T1000 (cell line): ENCODE measurements at regions not wholly inside any gene's neighbourhood (a gene's known extent, or its start where the extent isn't known, plus 50 kb on each side); places are given as distances from the start of the nearest gene placed in this dataset.
"Not testable (repeated sequence)": the region's sequence is repeated elsewhere in the genome, so short reads cannot be mapped to it uniquely, and the experiment has no call there.

Experiments used
- DNase-seq: peaks from one replicate; lab custom pipeline; 2025; ENCODE audit warnings: mixed read lengths; lab: John Stamatoyannopoulos, UW

DNA sequence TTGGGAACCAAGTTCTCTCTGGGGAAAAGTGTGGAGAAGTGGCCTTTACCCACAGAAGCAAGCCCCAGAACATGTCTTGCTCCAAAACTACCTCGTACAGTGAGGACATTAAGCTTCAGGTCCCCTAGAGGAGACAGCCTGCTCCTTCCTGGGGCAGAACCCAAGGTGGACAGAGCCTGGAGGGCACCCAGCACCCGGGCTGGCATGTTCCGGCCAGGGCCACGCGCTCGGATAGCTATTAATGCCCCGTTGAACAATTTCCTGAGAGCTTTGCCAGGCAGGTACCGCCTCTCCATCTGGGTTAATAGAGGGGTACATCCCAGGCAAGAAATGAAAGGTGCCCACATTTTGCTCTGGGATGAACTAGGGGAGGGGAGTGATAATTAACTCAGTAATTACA is 169.0 kb upstream of the GRK3 start:
- no peak for DNase-seq

DNA sequence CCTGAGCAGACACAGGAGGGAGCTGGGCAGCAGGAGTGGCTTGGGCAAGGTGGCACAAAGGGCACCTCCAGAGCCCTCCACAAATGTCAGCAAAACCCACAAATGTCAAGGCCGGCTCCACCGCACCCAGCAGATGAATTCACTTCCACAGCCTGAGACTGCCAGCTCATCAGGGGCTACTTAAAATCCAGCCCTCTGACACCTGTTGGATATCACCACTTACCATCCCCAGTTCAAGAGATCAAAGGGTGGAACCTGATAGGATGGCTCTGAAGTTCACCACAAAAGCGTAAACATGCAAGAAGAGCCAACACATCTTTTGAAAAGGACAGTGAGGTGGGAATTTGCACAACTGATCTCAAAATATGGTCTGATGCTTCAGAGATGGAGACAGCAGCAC is 168.6 kb upstream of the GRK3 start:
- DNase-seq = no peak

DNA sequence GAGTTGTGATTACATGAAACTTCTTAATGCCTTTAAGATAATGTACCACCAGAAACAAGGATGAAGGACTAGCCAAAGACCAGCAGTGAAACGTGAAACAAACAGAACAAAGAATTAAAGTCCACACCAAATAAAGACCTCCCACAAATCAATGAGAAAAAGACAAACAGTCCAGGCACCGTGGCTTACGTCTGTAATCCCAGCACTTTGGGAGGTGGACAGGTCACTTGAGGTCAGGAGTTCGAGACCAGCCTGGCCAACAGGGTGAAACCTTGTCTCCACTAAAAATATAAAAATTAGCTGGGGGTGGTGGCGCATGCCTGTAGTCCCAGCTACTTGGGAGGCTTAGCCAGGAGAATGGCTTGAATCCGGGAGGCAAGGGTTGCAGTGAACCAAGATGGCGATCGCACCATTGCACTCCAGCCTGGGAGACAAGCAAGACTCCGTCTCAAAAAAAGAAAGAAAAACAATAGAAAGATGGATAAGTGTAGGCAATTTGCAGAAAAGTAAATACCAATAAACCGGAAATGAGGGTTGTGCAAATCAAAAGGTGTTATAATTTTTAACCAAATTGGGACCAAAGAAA is 167.8 kb upstream of the GRK3 start:
- DNase-seq = no peak

DNA sequence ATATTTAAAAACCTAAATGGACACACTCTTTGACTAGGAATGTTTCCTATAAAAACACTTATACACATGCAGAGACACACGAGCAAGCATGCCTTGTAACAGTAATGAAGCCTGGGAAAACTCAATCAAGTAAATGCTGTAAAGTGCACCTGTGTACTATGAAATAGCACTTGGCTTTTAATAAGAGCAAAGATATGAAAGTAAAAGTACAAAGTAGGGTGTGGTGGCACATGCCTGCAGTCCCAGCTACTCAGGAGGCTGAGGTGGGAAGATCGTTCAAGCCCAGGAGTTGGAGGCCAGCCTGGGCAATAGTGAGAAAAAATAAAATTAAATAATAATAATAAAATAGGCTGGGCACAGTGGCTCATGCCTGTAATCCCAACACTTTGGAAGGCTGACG is 166.9 kb upstream of the GRK3 start:
- DNase-seq = no peak

GRCh38 chr22:25398591-25399062 is 165.8 kb upstream of the GRK3 start:
- DNase-seq = not testable (repeated sequence)

GRCh38 chr22:25399649-25400151 is 164.8 kb upstream of the GRK3 start:
- DNase-seq = no peak

DNA sequence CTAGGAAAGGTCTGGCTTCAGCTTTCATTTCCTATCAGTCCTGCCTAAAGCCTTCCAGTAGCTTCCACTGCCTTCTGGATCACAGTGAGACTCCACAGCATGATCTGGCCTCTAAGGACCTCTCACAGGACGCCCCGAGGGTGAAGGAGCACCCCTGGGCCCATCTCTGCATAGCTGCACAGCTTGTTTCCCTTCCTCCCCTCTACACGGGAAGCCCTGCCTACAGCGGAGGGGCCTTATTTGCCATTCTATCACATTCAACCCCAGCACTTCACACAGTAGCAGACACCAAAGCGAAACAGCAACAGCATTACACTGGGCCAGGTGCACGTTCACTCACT is 162.3 kb upstream of the GRK3 start:
- no peak for DNase-seq

GRCh38 chr22:25402501-25403283 is 161.8 kb upstream of the GRK3 start:
- DNase-seq = no peak

DNA sequence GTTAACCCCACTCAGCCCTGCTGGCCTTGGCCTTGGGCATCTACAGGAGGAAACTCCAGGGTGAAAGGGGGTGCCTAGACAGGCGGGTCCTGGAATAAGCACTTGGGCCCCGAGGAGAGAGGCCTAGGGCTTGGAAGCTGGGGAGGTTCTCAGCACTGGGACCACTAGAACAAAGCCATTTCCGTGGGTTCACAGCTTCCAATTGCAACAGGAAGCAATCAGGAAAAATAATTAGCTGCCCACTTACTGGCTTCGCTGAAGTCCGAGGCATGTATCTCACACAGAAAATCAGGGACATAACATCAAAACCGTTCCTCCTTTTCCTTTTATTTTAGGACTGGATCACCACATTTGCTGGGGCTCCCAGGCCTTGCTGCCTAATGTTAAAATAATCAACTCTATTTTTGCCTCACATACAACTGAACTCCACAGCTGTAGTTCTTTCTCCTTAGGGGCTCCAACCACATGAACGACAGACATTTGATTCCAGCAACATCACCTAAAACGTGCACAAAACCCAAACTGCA is 161.1 kb upstream of the GRK3 start:
- no peak for DNase-seq

- no peak for DNase-seq
These were observed 160.5 kb upstream of the GRK3 start for GRCh38 chr22:25403811-25404471.

DNA sequence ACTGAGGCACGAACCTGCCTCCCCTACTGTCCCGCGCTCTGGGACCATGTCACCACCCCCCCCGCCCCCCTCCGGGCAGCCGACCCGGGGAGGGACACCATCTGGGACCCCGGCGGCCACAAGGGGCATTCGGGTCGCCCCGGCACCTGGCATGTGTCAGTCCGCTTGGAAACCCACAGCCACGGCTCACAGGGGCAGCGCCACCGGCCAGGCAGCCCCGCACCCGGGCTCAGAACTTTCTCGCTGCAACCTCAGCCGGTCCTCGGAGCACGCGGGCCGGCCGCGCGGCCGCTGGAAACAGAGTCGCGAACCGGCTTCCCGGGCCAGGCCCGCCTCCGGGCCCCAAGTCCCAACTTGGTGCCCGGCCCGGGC is 159.9 kb upstream of the GRK3 start:
- no peak for DNase-seq

DNA sequence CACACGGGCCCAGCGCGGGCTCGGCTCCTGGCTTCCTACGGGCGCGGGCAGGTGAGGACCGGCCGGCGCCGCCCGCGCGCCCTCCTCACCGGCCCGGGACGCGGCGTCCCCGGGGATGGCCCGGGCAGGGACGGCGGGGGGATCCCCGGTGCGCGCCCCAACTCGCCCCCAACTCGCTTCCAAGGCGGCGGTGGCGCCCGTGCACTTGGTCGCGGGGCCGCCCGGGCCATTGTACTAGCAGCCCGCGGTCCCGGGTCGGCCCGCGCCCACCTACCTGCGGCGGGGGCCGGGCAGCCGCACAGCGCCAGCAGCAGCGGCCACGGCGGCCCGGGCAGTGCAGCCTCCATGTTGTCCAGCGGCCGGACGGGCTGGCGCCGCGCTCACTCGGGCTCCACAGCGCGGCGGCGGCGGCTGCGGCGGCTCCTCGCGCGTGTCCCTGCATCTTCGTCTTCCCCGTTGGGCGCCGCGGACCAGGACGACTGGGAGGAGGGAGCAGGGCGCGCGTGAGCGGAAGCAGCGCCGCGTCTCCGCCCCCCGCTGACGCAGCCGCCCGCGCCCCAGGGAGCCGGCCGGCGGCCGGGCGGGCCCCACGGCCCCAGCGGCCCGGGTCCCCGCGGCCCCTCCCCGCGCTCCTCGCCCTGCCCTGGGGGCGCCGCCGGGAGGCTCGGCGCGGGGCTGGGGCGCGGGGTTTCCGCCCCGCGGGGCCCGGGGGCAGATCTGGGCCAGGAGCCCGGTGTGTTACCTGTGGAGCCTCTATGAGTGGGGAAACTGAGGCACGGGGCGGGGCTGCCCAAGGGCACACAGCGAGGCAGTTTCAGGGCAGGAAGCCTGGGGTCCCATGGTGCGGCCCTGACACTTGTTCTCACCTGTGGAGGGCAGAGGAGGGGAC is 159.3 kb upstream of the GRK3 start:
- peak; percentile 39 for DNase-seq

GRCh38 chr22:25405841-25406509 is 158.5 kb upstream of the GRK3 start:
- no peak for DNase-seq

DNA sequence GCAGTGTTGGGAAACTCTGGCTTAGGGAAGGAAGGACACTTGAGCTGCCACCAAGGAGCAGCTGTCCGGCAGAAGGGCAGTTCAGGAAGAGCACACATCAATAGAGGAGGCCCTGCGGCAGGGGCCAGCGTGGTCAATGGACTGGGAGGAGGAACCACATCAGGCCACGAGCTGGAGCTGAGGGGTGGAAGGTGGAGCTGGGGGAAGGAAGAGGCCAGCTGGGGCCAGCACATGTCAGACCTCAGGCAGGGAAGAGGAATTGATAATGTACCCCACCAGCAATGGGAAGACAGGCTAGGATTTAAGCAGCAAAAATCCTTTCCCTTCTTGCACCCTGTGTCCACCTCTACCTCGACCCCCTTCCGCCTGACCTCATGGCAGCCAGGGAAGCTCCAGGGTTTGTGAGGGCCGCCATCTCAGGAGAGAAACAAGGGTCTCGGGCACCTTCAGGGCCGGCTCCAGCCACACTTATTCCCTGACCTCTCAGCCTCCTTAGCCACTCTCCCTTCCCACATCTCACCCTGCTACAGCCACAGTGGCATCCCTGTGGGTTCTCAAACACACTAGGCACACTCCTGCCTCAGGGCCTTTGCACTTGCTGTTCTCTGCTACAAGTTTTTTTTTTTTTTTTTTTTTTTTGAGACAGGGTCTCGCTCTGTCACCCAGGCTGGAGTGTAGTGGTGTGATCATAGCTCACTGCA is 157.8 kb upstream of the GRK3 start:
- DNase-seq = no peak

- no peak for DNase-seq
These were observed 157.1 kb upstream of the GRK3 start for GRCh38 chr22:25407226-25407858.

DNA sequence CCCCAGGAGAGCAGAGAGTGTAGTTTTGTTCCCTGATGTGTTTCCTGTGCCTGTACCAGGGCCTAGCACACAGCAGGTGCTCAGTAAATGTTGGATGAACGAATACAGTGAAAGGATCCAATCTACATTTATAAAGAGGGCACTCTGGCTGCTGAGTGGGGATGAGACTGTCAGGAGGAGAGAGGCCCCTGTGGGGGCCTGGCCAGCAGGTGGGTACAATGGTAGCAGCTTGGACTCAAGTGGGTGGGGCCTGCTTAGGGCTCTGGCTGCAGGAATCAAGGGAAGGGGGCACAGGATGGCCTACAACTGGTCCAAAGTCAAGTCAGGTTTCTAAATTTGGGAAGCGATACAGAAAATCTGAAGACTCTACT is 156.6 kb upstream of the GRK3 start:
- DNase-seq = no peak

DNA sequence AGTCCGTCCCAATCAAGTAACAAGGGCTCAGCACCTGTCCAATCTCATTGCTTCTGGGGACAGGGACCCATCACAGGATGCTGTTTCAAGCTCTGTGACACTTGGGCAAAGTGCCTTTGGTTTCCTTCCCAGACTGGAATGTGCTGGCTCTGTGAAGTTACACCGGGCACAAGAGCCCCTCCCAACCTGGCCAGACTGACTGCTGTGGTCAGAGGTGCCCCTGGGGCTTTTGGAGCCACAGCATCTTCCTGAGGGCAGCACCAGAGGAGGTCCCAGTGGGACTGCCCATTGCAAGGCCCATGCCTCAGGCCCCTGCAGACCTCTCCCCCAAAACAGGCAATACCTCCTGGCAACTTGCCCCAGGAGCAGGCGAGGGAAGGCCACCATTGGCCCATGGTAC is 155.2 kb upstream of the GRK3 start:
- no peak for DNase-seq

- DNase-seq = no peak
These were observed 153.6 kb upstream of the GRK3 start for GRCh38 chr22:25410849-25411248.

- DNase-seq = no peak
These were observed 150.9 kb upstream of the GRK3 start for GRCh38 chr22:25413620-25414019.

GRCh38 chr22:25415731-25416130 is 148.7 kb upstream of the GRK3 start:
- DNase-seq = not testable (repeated sequence)
